Head of caudate nucleus (tissue), 42 donors: ENCODE measurements at regions not wholly inside any gene's neighbourhood (a gene's known extent, or its start where the extent isn't known, plus 50 kb on each side); places are given as distances from the start of the nearest gene placed in this dataset.

Source experiments
- DNase-seq, 42 donors: peaks; one replicate each; pipeline versions ENCODE4 v3.0.0 to v3.0.0-alpha.2; 2020 to 2021; ENCODE audit warnings: mixed read lengths in 7 of 42
- intact Hi-C: fragments of 100-400 bp; cut with DNase I; formaldehyde crosslinking; loops from one replicate; pipeline ENCODE4 v1.15.0; 2022

GRCh38 chr1:82861749-82862148 is 1061.0 kb downstream of the ADGRL2 start:
- no peak for DNase-seq
- intact Hi-C loops: no loop called here

- intact Hi-C loops: no loop called here
- DNase-seq: no peak
Measured at GRCh38 chr1:82858031-82858430, 1057.3 kb downstream of the ADGRL2 start.

GRCh38 chr1:82849460-82849859 is 1048.7 kb downstream of the ADGRL2 start:
- intact Hi-C loops: no loop called here
- DNase-seq: no peak

- intact Hi-C loops: no loop called here
- DNase-seq: no peak
Measured at GRCh38 chr1:82848043-82848442, 1047.3 kb downstream of the ADGRL2 start.

- intact Hi-C loops: no loop called here
- DNase-seq: no peak
Measured at GRCh38 chr1:82845866-82846265, 1045.1 kb downstream of the ADGRL2 start.

- intact Hi-C loops: no loop called here
- DNase-seq: no peak
Measured at GRCh38 chr1:82844911-82845827, 1044.4 kb downstream of the ADGRL2 start.

- intact Hi-C loops: no loop called here
- DNase-seq: no peak
Measured at GRCh38 chr1:82844447-82844846, 1043.7 kb downstream of the ADGRL2 start.

- intact Hi-C loops: no loop called here
- DNase-seq: no peak
Measured at GRCh38 chr1:82843876-82844275, 1043.1 kb downstream of the ADGRL2 start.

- intact Hi-C loops: no loop called here
- DNase-seq: no peak
Measured at GRCh38 chr1:82840192-82840591, 1039.5 kb downstream of the ADGRL2 start.

- no peak for DNase-seq
- intact Hi-C loops: no loop called here
Measured at GRCh38 chr1:82837766-82838465, 1037.2 kb downstream of the ADGRL2 start.

GRCh38 chr1:82836973-82837680 is 1036.4 kb downstream of the ADGRL2 start:
- no peak for DNase-seq
- intact Hi-C loops: no loop called here

- intact Hi-C loops: no loop called here
- DNase-seq: no peak
Measured at GRCh38 chr1:82836213-82836972, 1035.7 kb downstream of the ADGRL2 start.

- no peak for DNase-seq
- intact Hi-C loops: no loop called here
Measured at GRCh38 chr1:82830690-82831380, 1030.1 kb downstream of the ADGRL2 start.

- intact Hi-C loops: no loop called here
- no peak for DNase-seq
Measured at GRCh38 chr1:82829527-82829926, 1028.8 kb downstream of the ADGRL2 start.

GRCh38 chr1:82823876-82824275 is 1023.1 kb downstream of the ADGRL2 start:
- intact Hi-C loops: no loop called here
- no peak for DNase-seq

- intact Hi-C loops: no loop called here
- DNase-seq: no peak
Measured at GRCh38 chr1:82820816-82821215, 1020.1 kb downstream of the ADGRL2 start.

GRCh38 chr1:82819234-82819633 is 1018.5 kb downstream of the ADGRL2 start:
- intact Hi-C loops: no loop called here
- DNase-seq: no peak

- no peak for DNase-seq
- intact Hi-C loops: no loop called here
Measured at GRCh38 chr1:82818586-82818985, 1017.9 kb downstream of the ADGRL2 start.

GRCh38 chr1:82813386-82813785 is 1012.7 kb downstream of the ADGRL2 start:
- intact Hi-C loops: no loop called here

More at GRCh38 chr1:82813386-82813785, 1012.7 kb downstream of the ADGRL2 start:
- DNase-seq: no peak
